ENCODE measurements at regions not wholly inside any gene's neighbourhood (a gene's known extent, or its start where the extent isn't known, plus 50 kb on each side); places are given as distances from the start of the nearest gene placed in this dataset.
"Not testable (repeated sequence)": the region's sequence is repeated elsewhere in the genome, so short reads cannot be mapped to it uniquely, and the experiment has no call there.

- peaks cover 8% of the 10 kb centered on the region; the same call in 1 of the 2 replicates for H3K9me3 ChIP-seq (ENCODE audit: control insufficient read depth, insufficient read depth, low read length)
Observed at GRCh38 chr7:68073701-68074100, 1077.1 kb downstream of the TYW1 start.

GRCh38 chr7:68074242-68074641, 1077.6 kb downstream of the TYW1 start:
- no peaks in the 10 kb centered on the region for H3K79me2 ChIP-seq (ENCODE audit: control insufficient read depth, low read length)
- no peaks in the 10 kb centered on the region for H3F3A ChIP-seq (ENCODE audit: control insufficient read depth, insufficient read depth)
- H3K36me3 ChIP-seq (ENCODE audit: control insufficient read depth, low read length), result no peaks in the 10 kb centered on the region
- no peaks in the 10 kb centered on the region for H3K9me2 ChIP-seq (replicated peaks; ENCODE audit: control insufficient read depth, low read length)
- TF ChIP-seq CTCF (IDR thresholded peaks at IDR 0.05; ENCODE audit: low read depth, low read length, poor library complexity, severe bottlenecking) (no peak), EZH2phosphoT487 (IDR thresholded peaks at IDR 0.05; ENCODE audit: borderline replicate concordance, low read length) (no peak)
- no peak overlapping the region for H3K27ac ChIP-seq (ENCODE audit: low read depth, low read length)
- H3K4me1 ChIP-seq (ENCODE audit: control insufficient read depth, low read length), result no peaks in the 10 kb centered on the region
- peaks cover 8% of the 10 kb centered on the region; the same call in 1 of the 2 replicates for H3K9me3 ChIP-seq (ENCODE audit: control insufficient read depth, insufficient read depth, low read length)
- H4K20me1 ChIP-seq (ENCODE audit: control insufficient read depth, insufficient read depth, low read depth, low read length), result no peaks in the 10 kb centered on the region
- no peaks in the 10 kb centered on the region for H3K27me3 ChIP-seq (ENCODE audit: control insufficient read depth, low read length)
- H3K4me2 ChIP-seq (ENCODE audit: low read length), result no peak overlapping the region
- H3K4me3 ChIP-seq (ENCODE audit: low read length), result no peak overlapping the region

More at GRCh38 chr7:68073701-68074100, 1077.1 kb downstream of the TYW1 start:
- H4K20me1 ChIP-seq (ENCODE audit: control insufficient read depth, insufficient read depth, low read depth, low read length), result no peaks in the 10 kb centered on the region
- no peak overlapping the region for H3K4me2 ChIP-seq (ENCODE audit: low read length)
- TF ChIP-seq CTCF (IDR thresholded peaks at IDR 0.05; ENCODE audit: low read depth, low read length, poor library complexity, severe bottlenecking) (no peak), EZH2phosphoT487 (IDR thresholded peaks at IDR 0.05; ENCODE audit: borderline replicate concordance, low read length) (no peak)
- H3K36me3 ChIP-seq (ENCODE audit: control insufficient read depth, low read length), result no peaks in the 10 kb centered on the region
- no peaks in the 10 kb centered on the region for H3K9me2 ChIP-seq (replicated peaks; ENCODE audit: control insufficient read depth, low read length)
- H3K4me3 ChIP-seq (ENCODE audit: low read length), result no peak overlapping the region
- H3K4me1 ChIP-seq (ENCODE audit: control insufficient read depth, low read length), result no peaks in the 10 kb centered on the region
- no peaks in the 10 kb centered on the region for H3F3A ChIP-seq (ENCODE audit: control insufficient read depth, insufficient read depth)
- H3K27ac ChIP-seq (ENCODE audit: low read depth, low read length), result no peak overlapping the region
- H3K27me3 ChIP-seq (ENCODE audit: control insufficient read depth, low read length), result no peaks in the 10 kb centered on the region
- no peaks in the 10 kb centered on the region for H3K79me2 ChIP-seq (ENCODE audit: control insufficient read depth, low read length)

GRCh38 chr7:68078157-68078710, 1081.6 kb downstream of the TYW1 start:
- no peak for TF ChIP-seq EZH2phosphoT487 (IDR thresholded peaks at IDR 0.05; ENCODE audit: borderline replicate concordance, low read length)
- Histone ChIP-seq H3K27ac (ENCODE audit: low read depth, low read length) (no peak overlapping the region), H3K36me3 (ENCODE audit: control insufficient read depth, low read length) (no peaks in the 10 kb centered on the region), H3K4me1 (ENCODE audit: control insufficient read depth, low read length) (no peaks in the 10 kb centered on the region), H3K9me3 (ENCODE audit: control insufficient read depth, insufficient read depth, low read length) (peaks cover 8% of the 10 kb centered on the region; the same call in 1 of the 2 replicates), H4K20me1 (ENCODE audit: control insufficient read depth, insufficient read depth, low read depth, low read length) (no peaks in the 10 kb centered on the region), H3K9me2 (replicated peaks; ENCODE audit: control insufficient read depth, low read length) (no peaks in the 10 kb centered on the region), H3K27me3 (ENCODE audit: control insufficient read depth, low read length) (no peaks in the 10 kb centered on the region), H3K4me3 (ENCODE audit: low read length) (no peak overlapping the region), H3K4me2 (ENCODE audit: low read length) (no peak overlapping the region), H3K79me2 (ENCODE audit: control insufficient read depth, low read length) (no peaks in the 10 kb centered on the region), H3F3A (ENCODE audit: control insufficient read depth, insufficient read depth) (no peaks in the 10 kb centered on the region)

- H3K4me1 ChIP-seq (ENCODE audit: control insufficient read depth, low read length); H3K9me3 ChIP-seq (ENCODE audit: control insufficient read depth, insufficient read depth, low read length); H3K27ac ChIP-seq (ENCODE audit: low read depth, low read length); H3F3A ChIP-seq (ENCODE audit: control insufficient read depth, insufficient read depth); H3K36me3 ChIP-seq (ENCODE audit: control insufficient read depth, low read length); H3K79me2 ChIP-seq (ENCODE audit: control insufficient read depth, low read length); H3K4me3 ChIP-seq (ENCODE audit: low read length); H3K4me2 ChIP-seq (ENCODE audit: low read length); H3K27me3 ChIP-seq (ENCODE audit: control insufficient read depth, low read length); H4K20me1 ChIP-seq (ENCODE audit: control insufficient read depth, insufficient read depth, low read depth, low read length); H3K9me2 ChIP-seq (replicated peaks; ENCODE audit: control insufficient read depth, low read length): not testable (repeated sequence)
Observed at GRCh38 chr7:68082066-68082960, 1085.7 kb downstream of the TYW1 start.

GRCh38 chr7:68082961-68083657, 1086.5 kb downstream of the TYW1 start:
- H3K4me3 ChIP-seq (ENCODE audit: low read length); H3K4me1 ChIP-seq (ENCODE audit: control insufficient read depth, low read length); H4K20me1 ChIP-seq (ENCODE audit: control insufficient read depth, insufficient read depth, low read depth, low read length); H3K27ac ChIP-seq (ENCODE audit: low read depth, low read length); H3K9me2 ChIP-seq (replicated peaks; ENCODE audit: control insufficient read depth, low read length); H3K36me3 ChIP-seq (ENCODE audit: control insufficient read depth, low read length); H3K9me3 ChIP-seq (ENCODE audit: control insufficient read depth, insufficient read depth, low read length); H3K4me2 ChIP-seq (ENCODE audit: low read length); H3F3A ChIP-seq (ENCODE audit: control insufficient read depth, insufficient read depth); H3K27me3 ChIP-seq (ENCODE audit: control insufficient read depth, low read length); H3K79me2 ChIP-seq (ENCODE audit: control insufficient read depth, low read length): not testable (repeated sequence)

Data from DOHH2 (cell line).